BE2C (cell line): ENCODE measurements at regions not wholly inside any gene's neighbourhood (a gene's known extent, or its start where the extent isn't known, plus 50 kb on each side); places are given as distances from the start of the nearest gene placed in this dataset.

Experiments
- DNase-seq: peaks from one replicate; pipeline ENCODE4 v3.0.0-alpha.2; 2020
- H3K27me3 ChIP-seq: fragments of 250-450 bp; sonication (Bioruptor Pico); 2 replicates; pipeline ENCODE4 v1.5.1; 2020; ENCODE audit warnings: mild to moderate bottlenecking
- H3K36me3 ChIP-seq: fragments of 250-450 bp; sonication (Bioruptor Pico); 2 replicates; pipeline ENCODE4 v1.5.1; 2020; ENCODE audit warnings: mild to moderate bottlenecking
- H3K4me1 ChIP-seq: fragments of 250-450 bp; sonication (Bioruptor Pico); 2 replicates; pipeline ENCODE4 v1.5.1; 2020
- H3K4me3 ChIP-seq: 2 replicates; pipeline ENCODE4 v1.5.1; 2011; ENCODE audit warnings: low read depth, low read length
- H3K9me3 ChIP-seq: fragments of 250-450 bp; sonication (Bioruptor Pico); 2 replicates; pipeline ENCODE4 v1.5.1; 2020
- TF ChIP-seq, protein P1 (sequence below): IDR thresholded peaks from 2 replicates; pipeline ENCODE4 v1.5.1; 2012; ENCODE audit warnings: mild to moderate bottlenecking, low read depth, low read length

- Histone ChIP-seq H3K4me1 (no peaks in the 10 kb centered on the region), H3K36me3 (no peaks in the 10 kb centered on the region), H3K27me3 (no peaks in the 10 kb centered on the region), H3K9me3 (no peaks in the 10 kb centered on the region; the same call in 1 of the 2 replicates), H3K4me3 (no peak overlapping the region)
- no peak for DNase-seq
- TF ChIP-seq, protein P1, sequence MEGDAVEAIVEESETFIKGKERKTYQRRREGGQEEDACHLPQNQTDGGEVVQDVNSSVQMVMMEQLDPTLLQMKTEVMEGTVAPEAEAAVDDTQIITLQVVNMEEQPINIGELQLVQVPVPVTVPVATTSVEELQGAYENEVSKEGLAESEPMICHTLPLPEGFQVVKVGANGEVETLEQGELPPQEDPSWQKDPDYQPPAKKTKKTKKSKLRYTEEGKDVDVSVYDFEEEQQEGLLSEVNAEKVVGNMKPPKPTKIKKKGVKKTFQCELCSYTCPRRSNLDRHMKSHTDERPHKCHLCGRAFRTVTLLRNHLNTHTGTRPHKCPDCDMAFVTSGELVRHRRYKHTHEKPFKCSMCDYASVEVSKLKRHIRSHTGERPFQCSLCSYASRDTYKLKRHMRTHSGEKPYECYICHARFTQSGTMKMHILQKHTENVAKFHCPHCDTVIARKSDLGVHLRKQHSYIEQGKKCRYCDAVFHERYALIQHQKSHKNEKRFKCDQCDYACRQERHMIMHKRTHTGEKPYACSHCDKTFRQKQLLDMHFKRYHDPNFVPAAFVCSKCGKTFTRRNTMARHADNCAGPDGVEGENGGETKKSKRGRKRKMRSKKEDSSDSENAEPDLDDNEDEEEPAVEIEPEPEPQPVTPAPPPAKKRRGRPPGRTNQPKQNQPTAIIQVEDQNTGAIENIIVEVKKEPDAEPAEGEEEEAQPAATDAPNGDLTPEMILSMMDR = no peak
Measured at GRCh38 chr20:22426772-22427171, 157.6 kb downstream of the FOXA2 start.

GRCh38 chr20:22425344-22426295, 158.8 kb downstream of the FOXA2 start:
- TF ChIP-seq, protein P1 = no peak
- Histone ChIP-seq H3K4me1 (no peaks in the 10 kb centered on the region), H3K27me3 (no peaks in the 10 kb centered on the region), H3K36me3 (no peaks in the 10 kb centered on the region), H3K9me3 (no peaks in the 10 kb centered on the region; the same call in 1 of the 2 replicates), H3K4me3 (no peak overlapping the region)
- no peak for DNase-seq

- Histone ChIP-seq H3K9me3 (no peaks in the 10 kb centered on the region; the same call in 1 of the 2 replicates), H3K27me3 (no peaks in the 10 kb centered on the region), H3K4me1 (no peaks in the 10 kb centered on the region), H3K36me3 (no peaks in the 10 kb centered on the region), H3K4me3 (no peak overlapping the region)
- DNase-seq = no peak
- TF ChIP-seq, protein P1 = no peak
Measured at GRCh38 chr20:22423190-22423832, 161.1 kb downstream of the FOXA2 start.

DNA sequence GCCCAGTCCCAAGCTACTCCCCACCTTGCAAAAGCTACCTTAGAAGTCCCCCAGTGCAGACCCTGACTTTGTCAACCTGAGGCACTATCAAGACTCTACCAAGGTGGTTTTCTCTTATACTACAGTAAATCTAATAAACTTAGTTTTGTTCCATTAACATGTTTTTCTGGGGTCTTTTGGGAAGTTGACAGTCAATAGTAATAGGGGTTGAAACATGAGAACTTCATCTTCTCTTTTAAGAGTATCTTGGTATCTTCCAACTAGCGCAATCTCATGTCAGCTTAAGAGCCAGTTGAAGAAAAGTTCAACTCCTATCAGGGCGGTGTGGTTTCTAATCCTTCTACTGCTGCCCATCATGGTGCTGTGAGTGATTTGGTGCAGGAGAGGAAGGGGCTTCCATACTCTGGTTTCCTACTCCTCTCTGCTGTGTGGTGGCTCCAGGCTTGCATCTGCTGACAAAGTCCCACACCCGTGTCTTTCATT, 164.2 kb downstream of the FOXA2 start:
- Histone ChIP-seq H3K27me3 (no peaks in the 10 kb centered on the region), H3K4me3 (no peak overlapping the region), H3K9me3 (no peaks in the 10 kb centered on the region; the same call in 1 of the 2 replicates), H3K4me1 (no peaks in the 10 kb centered on the region), H3K36me3 (no peaks in the 10 kb centered on the region)
- DNase-seq = no peak
- TF ChIP-seq, protein P1 = no peak

GRCh38 chr20:22418738-22419137, 165.6 kb downstream of the FOXA2 start:
- Histone ChIP-seq H3K4me3 (no peak overlapping the region), H3K27me3 (no peaks in the 10 kb centered on the region), H3K36me3 (no peaks in the 10 kb centered on the region), H3K9me3 (no peaks in the 10 kb centered on the region; the same call in 1 of the 2 replicates), H3K4me1 (no peaks in the 10 kb centered on the region)
- no peak for DNase-seq
- TF ChIP-seq, protein P1 = no peak
